Nephron progenitor cell (in vitro differentiated cells): ENCODE measurements at regions not wholly inside any gene's neighbourhood (a gene's known extent, or its start where the extent isn't known, plus 50 kb on each side); places are given as distances from the start of the nearest gene placed in this dataset.
A peak's percentile ranks its signal among the peaks of the same experiment; 100 is the strongest.

Source experiments
- DNase-seq: peaks from one replicate; pipeline ENCODE4 v3.0.0; 2021
- H3K27ac Mint-ChIP-seq: 2 replicates; pipeline ENCODE4 v1.8.0; 2021; ENCODE audit warnings: mild to moderate bottlenecking, moderate library complexity, mixed read lengths
- H3K27me3 Mint-ChIP-seq: 2 replicates; pipeline ENCODE4 v1.8.0; 2021; ENCODE audit warnings: mild to moderate bottlenecking, low read depth, mixed read lengths; ENCODE audit not compliant: poor library complexity
- H3K36me3 Mint-ChIP-seq: 2 replicates; pipeline ENCODE4 v1.8.0; 2021; ENCODE audit warnings: low read depth, mixed read lengths
- H3K4me1 Mint-ChIP-seq: 2 replicates; pipeline ENCODE4 v1.8.0; 2021; ENCODE audit warnings: mixed read lengths
- H3K4me3 Mint-ChIP-seq: 2 replicates; pipeline ENCODE4 v1.8.0; 2021; ENCODE audit warnings: mild to moderate bottlenecking, moderate library complexity, mixed read lengths
- H3K9me3 Mint-ChIP-seq: 2 replicates; pipeline ENCODE4 v1.8.0; 2021; ENCODE audit warnings: mild to moderate bottlenecking, moderate library complexity, mixed read lengths
- CTCF ChIP-seq: fragments of 200-600 bp; sonication (generic); IDR thresholded peaks from 2 replicates; pipeline ENCODE4 v1.5.0; 2021; ENCODE audit warnings: antibody characterized with exemption

DNA sequence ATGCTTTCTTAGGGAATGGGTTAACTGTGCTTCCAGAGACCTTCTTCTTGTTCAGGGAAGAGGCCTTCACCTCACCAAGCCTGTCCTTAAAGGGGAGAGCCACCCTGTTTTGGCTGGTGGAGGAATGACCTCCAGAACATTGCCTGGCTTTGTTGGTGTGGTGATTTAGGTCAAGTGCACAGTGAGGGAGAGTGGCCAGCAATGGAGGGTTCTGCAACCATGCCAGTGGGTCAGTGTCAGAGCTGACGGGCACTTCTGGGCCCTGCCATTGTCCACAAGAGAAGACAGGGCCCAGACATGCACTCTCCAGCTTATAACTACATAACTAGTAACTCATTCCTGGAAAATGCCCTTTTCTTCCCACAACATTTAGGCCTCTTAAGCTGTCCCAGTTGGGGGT, 238.5 kb upstream of the AKR1E2 start:
- DNase-seq: no peak
- no peak overlapping the region for H3K4me3 Mint-ChIP-seq
- no peaks in the 10 kb centered on the region for H3K27me3 Mint-ChIP-seq
- no peaks in the 10 kb centered on the region for H3K36me3 Mint-ChIP-seq
- TF ChIP-seq CTCF: no peak
- peaks cover 4% of the 10 kb centered on the region for H3K9me3 Mint-ChIP-seq
- H3K4me1 Mint-ChIP-seq: peaks cover 7% of the 10 kb centered on the region
- no peak overlapping the region for H3K27ac Mint-ChIP-seq

DNA sequence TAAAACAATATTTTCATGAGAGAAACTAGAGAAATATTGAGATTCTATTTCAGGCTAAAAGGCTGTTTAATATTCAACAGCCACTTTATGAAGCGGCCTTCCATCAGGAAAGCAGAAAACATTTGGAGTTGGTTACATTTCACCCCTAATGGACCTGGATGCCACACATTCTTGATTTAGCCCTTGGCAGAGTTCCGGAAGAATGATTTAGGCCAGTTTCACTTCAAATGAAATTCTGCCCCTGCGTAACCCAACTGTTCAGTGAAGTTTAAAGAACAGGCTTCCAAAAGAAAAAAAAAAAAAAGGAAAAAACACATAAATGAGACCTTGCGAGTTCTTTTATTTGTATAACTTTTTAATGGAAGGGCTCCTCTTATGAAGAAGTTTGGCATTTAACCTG, 239.2 kb upstream of the AKR1E2 start:
- Mint-ChIP-seq H3K27me3 (peaks cover 3% of the 10 kb centered on the region), H3K36me3 (no peaks in the 10 kb centered on the region), H3K4me1 (peaks cover 7% of the 10 kb centered on the region), H3K4me3 (no peak overlapping the region), H3K9me3 (peaks cover 4% of the 10 kb centered on the region), H3K27ac (no peak overlapping the region)
- DNase-seq: no peak
- TF ChIP-seq CTCF: no peak

DNA sequence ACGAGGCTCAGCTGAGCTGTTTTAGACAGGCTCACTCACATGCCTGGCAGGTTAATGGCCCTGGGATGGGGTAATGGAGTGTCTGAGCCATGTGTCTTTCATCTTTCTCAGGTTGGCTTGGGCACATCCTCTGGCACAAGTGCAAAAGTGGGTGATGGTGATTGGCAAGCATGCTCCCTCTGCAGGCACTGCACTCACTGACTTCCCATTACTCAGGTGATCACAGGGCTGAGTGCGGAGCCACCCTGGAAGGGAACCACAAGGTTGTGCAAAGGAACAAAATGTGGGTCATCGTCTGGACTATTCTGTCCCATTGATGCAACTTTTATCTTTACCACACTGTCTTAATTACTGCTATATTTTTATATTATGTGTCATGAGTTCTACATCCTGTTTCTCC, 244.1 kb upstream of the AKR1E2 start:
- H3K9me3 Mint-ChIP-seq: peaks cover 4% of the 10 kb centered on the region

GRCh38 chr10:4579844-4580243, 246.2 kb upstream of the AKR1E2 start:
- no peaks in the 10 kb centered on the region for H3K4me1 Mint-ChIP-seq
- no peak overlapping the region for H3K4me3 Mint-ChIP-seq
- no peak overlapping the region for H3K27ac Mint-ChIP-seq
- no peak for DNase-seq
- H3K27me3 Mint-ChIP-seq: peaks cover 7% of the 10 kb centered on the region
- H3K9me3 Mint-ChIP-seq: peaks cover 4% of the 10 kb centered on the region
- no peak for TF ChIP-seq CTCF
- H3K36me3 Mint-ChIP-seq: no peaks in the 10 kb centered on the region

More for the DNA sequence above, 244.1 kb upstream of the AKR1E2 start:
- no peak for TF ChIP-seq CTCF
- peaks cover 7% of the 10 kb centered on the region for H3K27me3 Mint-ChIP-seq
- no peak for DNase-seq
- peaks cover 5% of the 10 kb centered on the region for H3K4me1 Mint-ChIP-seq
- no peak overlapping the region for H3K4me3 Mint-ChIP-seq
- no peak overlapping the region for H3K27ac Mint-ChIP-seq
- H3K36me3 Mint-ChIP-seq: no peaks in the 10 kb centered on the region

DNA sequence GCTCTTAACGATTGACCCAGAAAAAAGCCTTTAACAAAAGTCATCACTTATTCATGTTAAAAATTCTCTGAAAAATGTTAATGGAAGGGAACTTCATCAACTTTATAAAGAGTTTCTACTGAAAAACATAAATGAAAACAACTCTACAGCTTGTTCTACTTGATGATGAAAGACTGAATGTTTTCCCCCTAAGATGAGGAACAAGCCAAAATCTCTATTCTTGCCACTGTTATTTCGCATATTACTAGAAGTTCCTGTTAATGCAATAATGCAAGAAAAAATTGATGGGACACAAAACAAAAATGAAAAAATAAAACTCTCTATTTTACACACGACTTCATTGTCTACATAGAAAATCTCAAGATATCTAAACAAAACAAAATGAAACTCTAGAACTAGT, 249.8 kb upstream of the AKR1E2 start:
- H3K27ac Mint-ChIP-seq: no peak overlapping the region
- peaks cover 11% of the 10 kb centered on the region for H3K27me3 Mint-ChIP-seq
- H3K4me3 Mint-ChIP-seq: no peak overlapping the region
- no peaks in the 10 kb centered on the region for H3K36me3 Mint-ChIP-seq
- H3K9me3 Mint-ChIP-seq: no peaks in the 10 kb centered on the region
- H3K4me1 Mint-ChIP-seq: no peaks in the 10 kb centered on the region
- TF ChIP-seq CTCF: no peak
- no peak for DNase-seq

DNA sequence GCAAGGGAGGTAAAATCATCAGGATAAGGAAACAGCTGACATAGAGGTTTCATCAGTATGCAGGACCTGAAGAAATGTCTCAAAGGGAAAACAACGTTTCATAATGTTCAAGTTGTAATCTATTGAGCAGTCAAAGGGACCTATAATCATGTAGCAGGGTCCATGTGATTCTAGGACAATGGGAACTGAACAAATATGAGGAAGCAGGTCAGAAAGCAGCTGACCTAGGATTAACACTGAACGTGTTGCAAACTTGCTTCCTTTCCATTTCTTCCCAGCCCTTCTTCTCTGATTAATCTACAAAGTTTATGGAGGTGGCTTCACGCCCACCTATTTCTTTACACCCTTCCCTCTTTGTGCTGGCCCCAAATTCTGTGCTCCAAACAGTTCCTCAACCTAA, 256.9 kb upstream of the AKR1E2 start:
- H3K27me3 Mint-ChIP-seq: peaks cover 7% of the 10 kb centered on the region
- peaks cover 5% of the 10 kb centered on the region for H3K4me1 Mint-ChIP-seq
- no peaks in the 10 kb centered on the region for H3K36me3 Mint-ChIP-seq
- DNase-seq: no peak
- TF ChIP-seq CTCF: no peak
- no peaks in the 10 kb centered on the region for H3K9me3 Mint-ChIP-seq
- no peak overlapping the region for H3K4me3 Mint-ChIP-seq
- H3K27ac Mint-ChIP-seq: peak overlapping the region; percentile 34
